Ishikawa (cell line): ENCODE measurements at regions not wholly inside any gene's neighbourhood (a gene's known extent, or its start where the extent isn't known, plus 50 kb on each side); places are given as distances from the start of the nearest gene placed in this dataset.

Source experiments
- CEBPB ChIP-seq: IDR thresholded peaks from 2 replicates; pipeline ENCODE4 v1.6.1; 2012
- CREB1 ChIP-seq: IDR thresholded peaks from 2 replicates; pipeline ENCODE4 v1.6.1; 2012; ENCODE audit warnings: low read depth
- EGR1 ChIP-seq: IDR thresholded peaks from 2 replicates; pipeline ENCODE4 v1.6.1; 2012
- EP300 ChIP-seq: IDR thresholded peaks from 2 replicates; pipeline ENCODE4 v1.6.1; 2012; ENCODE audit warnings: borderline replicate concordance
- FOXM1 ChIP-seq: IDR thresholded peaks from 2 replicates; pipeline ENCODE4 v1.6.1; 2012; ENCODE audit warnings: low read depth, borderline replicate concordance
- MAX ChIP-seq: IDR thresholded peaks from 2 replicates; pipeline ENCODE4 v1.6.1; 2012
- NFIC ChIP-seq: IDR thresholded peaks from 2 replicates; pipeline ENCODE4 v1.6.1; 2012
- RAD21 ChIP-seq: IDR thresholded peaks from 2 replicates; pipeline ENCODE4 v1.6.1; 2012; ENCODE audit warnings: low read depth
- REST ChIP-seq: IDR thresholded peaks from 2 replicates; pipeline ENCODE4 v1.6.1; 2012; ENCODE audit warnings: low read depth, mild to moderate bottlenecking
- TAF1 ChIP-seq: IDR thresholded peaks from 2 replicates; pipeline ENCODE4 v1.6.1; 2012; ENCODE audit warnings: low read depth, mild to moderate bottlenecking
- TCF12 ChIP-seq: IDR thresholded peaks from 2 replicates; pipeline ENCODE4 v1.6.1; 2012; ENCODE audit warnings: low read depth
- TEAD4 ChIP-seq: IDR thresholded peaks from 2 replicates; pipeline ENCODE4 v1.6.1; 2012
- USF1 ChIP-seq: IDR thresholded peaks from 2 replicates; pipeline ENCODE4 v1.6.1; 2012
- YY1 ChIP-seq: IDR thresholded peaks from 2 replicates; pipeline ENCODE4 v1.6.1; 2012; ENCODE audit warnings: low read depth

- no peak for TF ChIP-seq NFIC
- no peak for TF ChIP-seq EP300
- no peak for TF ChIP-seq TCF12
- no peak for TF ChIP-seq USF1
- TF ChIP-seq MAX = no peak
- TF ChIP-seq TAF1 = no peak
- no peak for TF ChIP-seq EGR1
- TF ChIP-seq YY1 = no peak
- no peak for TF ChIP-seq RAD21
- no peak for TF ChIP-seq REST
- no peak for TF ChIP-seq CREB1
- no peak for TF ChIP-seq TEAD4
- no peak for TF ChIP-seq CEBPB
- no peak for TF ChIP-seq FOXM1
Observed at GRCh38 chr13:91193358-91193757, 154.1 kb upstream of the MIR17HG start.
